Calu3 (cell line): ENCODE measurements at regions not wholly inside any gene's neighbourhood (a gene's known extent, or its start where the extent isn't known, plus 50 kb on each side); places are given as distances from the start of the nearest gene placed in this dataset.

Experiments used
- BruUV-seq: library from RNA; stranded (reverse); fragments of 400-500 nt; replicated peaks from 2 replicates; lab custom pipeline; 2021; lab: Mats Ljungman, UMichigan
- CTCF ChIA-PET: fragments of 300-600 bp; sonication (Branson Sonifier 250); formaldehyde crosslinking; loops from one replicate; lab custom pipeline; 2022; ENCODE audit warnings: antibody characterized with exemption; lab: Charles Lee
- DNase-seq: peaks from one replicate; pipeline ENCODE4 v3.0.0; 2022
- H3K27ac Mint-ChIP-seq: one replicate; pipeline ENCODE4 v1.8.0; 2022; ENCODE audit warnings: mixed read lengths; ENCODE audit not compliant: unreplicated experiment
- H3K27me3 Mint-ChIP-seq: one replicate; pipeline ENCODE4 v1.8.0; 2022; ENCODE audit warnings: mixed read lengths; ENCODE audit not compliant: unreplicated experiment
- H3K36me3 Mint-ChIP-seq: one replicate; pipeline ENCODE4 v1.8.0; 2022; ENCODE audit warnings: mild to moderate bottlenecking, moderate library complexity, mixed read lengths; ENCODE audit not compliant: insufficient read depth, unreplicated experiment
- H3K4me1 Mint-ChIP-seq: one replicate; pipeline ENCODE4 v1.8.0; 2022; ENCODE audit warnings: mild to moderate bottlenecking, low read depth, mixed read lengths; ENCODE audit not compliant: unreplicated experiment
- H3K4me3 Mint-ChIP-seq: one replicate; pipeline ENCODE4 v1.8.0; 2022; ENCODE audit warnings: mild to moderate bottlenecking, low read depth, moderate library complexity, mixed read lengths; ENCODE audit not compliant: unreplicated experiment
- H3K9me3 Mint-ChIP-seq: one replicate; pipeline ENCODE4 v1.8.0; 2022; ENCODE audit warnings: low read depth, mixed read lengths; ENCODE audit not compliant: unreplicated experiment
- intact Hi-C: fragments of 100-400 bp; cut with micrococcal nuclease; formaldehyde crosslinking; loops from one replicate; pipeline ENCODE4 v1.10.0; 2022; ENCODE audit not compliant: unreplicated experiment
- TF ChIP-seq, protein P1 (sequence below): fragments of 200-600 bp; IDR thresholded peaks from one replicate; pipeline ENCODE4 v1.8.0; 2022; ENCODE audit warnings: antibody characterized with exemption; ENCODE audit not compliant: unreplicated experiment

- CTCF ChIA-PET, result interaction anchor here (1.4 kb wide), 1 partner anchor 17 kb away, joined by 3 read pairs; no protein-coding TSS in a partner anchor
These were observed 69.1 kb upstream of the ITGB1 start for GRCh38 chr10:33027088-33027487.

GRCh38 chr10:33026422-33026821 is 68.4 kb upstream of the ITGB1 start:
- CTCF ChIA-PET, result interaction anchor here (1.4 kb wide), 1 partner anchor 16 kb away, joined by 3 read pairs; no protein-coding TSS in a partner anchor
- no peaks in the 10 kb centered on the region for H3K27me3 Mint-ChIP-seq
- BruUV-seq, result no TSS peak
- H3K27ac Mint-ChIP-seq, result peak overlapping the region; percentile 39
- DNase-seq, result no peak
- TF ChIP-seq, protein P1, sequence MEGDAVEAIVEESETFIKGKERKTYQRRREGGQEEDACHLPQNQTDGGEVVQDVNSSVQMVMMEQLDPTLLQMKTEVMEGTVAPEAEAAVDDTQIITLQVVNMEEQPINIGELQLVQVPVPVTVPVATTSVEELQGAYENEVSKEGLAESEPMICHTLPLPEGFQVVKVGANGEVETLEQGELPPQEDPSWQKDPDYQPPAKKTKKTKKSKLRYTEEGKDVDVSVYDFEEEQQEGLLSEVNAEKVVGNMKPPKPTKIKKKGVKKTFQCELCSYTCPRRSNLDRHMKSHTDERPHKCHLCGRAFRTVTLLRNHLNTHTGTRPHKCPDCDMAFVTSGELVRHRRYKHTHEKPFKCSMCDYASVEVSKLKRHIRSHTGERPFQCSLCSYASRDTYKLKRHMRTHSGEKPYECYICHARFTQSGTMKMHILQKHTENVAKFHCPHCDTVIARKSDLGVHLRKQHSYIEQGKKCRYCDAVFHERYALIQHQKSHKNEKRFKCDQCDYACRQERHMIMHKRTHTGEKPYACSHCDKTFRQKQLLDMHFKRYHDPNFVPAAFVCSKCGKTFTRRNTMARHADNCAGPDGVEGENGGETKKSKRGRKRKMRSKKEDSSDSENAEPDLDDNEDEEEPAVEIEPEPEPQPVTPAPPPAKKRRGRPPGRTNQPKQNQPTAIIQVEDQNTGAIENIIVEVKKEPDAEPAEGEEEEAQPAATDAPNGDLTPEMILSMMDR, result no peak
- intact Hi-C loops, result no loop called here
- H3K4me1 Mint-ChIP-seq, result peaks cover 46% of the 10 kb centered on the region
- H3K9me3 Mint-ChIP-seq, result no peaks in the 10 kb centered on the region
- H3K4me3 Mint-ChIP-seq, result no peak overlapping the region
- H3K36me3 Mint-ChIP-seq, result no peaks in the 10 kb centered on the region

More at GRCh38 chr10:33027088-33027487, 69.1 kb upstream of the ITGB1 start:
- intact Hi-C loops, result no loop called here
- H3K4me1 Mint-ChIP-seq, result peaks cover 52% of the 10 kb centered on the region
- no peaks in the 10 kb centered on the region for H3K36me3 Mint-ChIP-seq
- peak overlapping the region; percentile 39 for H3K27ac Mint-ChIP-seq
- no TSS peak for BruUV-seq
- H3K4me3 Mint-ChIP-seq, result no peak overlapping the region
- no peaks in the 10 kb centered on the region for H3K9me3 Mint-ChIP-seq
- no peak for DNase-seq
- no peaks in the 10 kb centered on the region for H3K27me3 Mint-ChIP-seq
- TF ChIP-seq, protein P1, result no peak

DNA sequence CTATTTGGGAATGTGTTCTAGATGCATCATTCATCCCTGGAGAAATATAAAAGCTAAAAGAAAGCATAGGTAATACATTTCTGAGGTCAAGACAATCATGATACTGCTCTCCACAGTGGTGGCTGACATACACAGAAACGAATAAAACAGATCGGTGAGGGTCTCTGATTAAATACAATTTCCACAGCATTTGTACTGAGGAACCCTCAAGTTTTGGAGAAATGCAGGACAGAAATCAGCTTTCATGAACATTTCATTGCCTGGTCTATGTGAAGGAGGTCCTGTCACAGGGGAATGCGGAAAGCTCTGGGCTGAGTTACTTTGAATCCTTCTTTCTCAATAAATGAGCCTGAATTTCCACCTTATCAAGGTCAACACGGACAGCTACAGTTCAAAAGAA is 67.9 kb upstream of the ITGB1 start:
- peaks cover 41% of the 10 kb centered on the region for H3K4me1 Mint-ChIP-seq
- no TSS peak for BruUV-seq
- no peaks in the 10 kb centered on the region for H3K36me3 Mint-ChIP-seq
- no peaks in the 10 kb centered on the region for H3K27me3 Mint-ChIP-seq
- TF ChIP-seq, protein P1, result no peak
- no peaks in the 10 kb centered on the region for H3K9me3 Mint-ChIP-seq
- H3K4me3 Mint-ChIP-seq, result no peak overlapping the region
- no peak overlapping the region for H3K27ac Mint-ChIP-seq
- intact Hi-C loops, result no loop called here
- DNase-seq, result no peak
- CTCF ChIA-PET, result interaction anchor here (1.4 kb wide), 1 partner anchor 16 kb away, joined by 3 read pairs; no protein-coding TSS in a partner anchor

DNA sequence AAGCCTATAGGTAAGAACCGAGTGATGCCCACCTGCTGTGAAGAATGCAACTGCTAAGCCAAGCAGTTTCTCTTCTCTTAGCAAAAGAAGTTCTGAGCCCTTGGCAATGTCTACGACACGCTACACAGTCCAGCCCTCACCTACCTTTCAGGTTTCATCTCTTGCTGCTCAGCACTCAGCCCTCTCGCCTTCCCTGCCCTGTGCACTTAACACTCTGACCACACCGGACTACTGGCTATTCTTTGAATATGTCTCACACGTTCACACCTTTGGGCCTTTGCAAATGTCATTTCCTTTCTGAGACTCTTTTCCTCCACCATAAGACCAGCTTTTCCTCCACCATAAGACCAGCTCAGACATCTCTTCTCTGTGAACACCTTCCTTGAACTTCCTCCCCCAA is 67.0 kb upstream of the ITGB1 start:
- no peak overlapping the region for H3K4me3 Mint-ChIP-seq
- intact Hi-C loops, result no loop called here
- H3K9me3 Mint-ChIP-seq, result no peaks in the 10 kb centered on the region
- no peak for DNase-seq
- CTCF ChIA-PET, result no interaction called here
- BruUV-seq, result no TSS peak
- no peak overlapping the region for H3K27ac Mint-ChIP-seq
- peaks cover 38% of the 10 kb centered on the region for H3K4me1 Mint-ChIP-seq
- H3K27me3 Mint-ChIP-seq, result no peaks in the 10 kb centered on the region
- no peaks in the 10 kb centered on the region for H3K36me3 Mint-ChIP-seq
- TF ChIP-seq, protein P1, result no peak
